K562 (cell line): ENCODE measurements at regions not wholly inside any gene's neighbourhood (a gene's known extent, or its start where the extent isn't known, plus 50 kb on each side); places are given as distances from the start of the nearest gene placed in this dataset.
A peak's percentile ranks its signal among the peaks of the same experiment; 100 is the strongest.

Experiments
- FOSL1 ChIP-seq: fragments of 200-800 bp; sonication (Bioruptor generic); conservative IDR thresholded peaks from 2 replicates; pipeline ENCODE4 v1.6.1; 2016; ENCODE audit warnings: missing genetic modification characterization, missing compliant biosample characterization
- MCM5 ChIP-seq: fragments of 450-650 bp; IDR thresholded peaks from 2 replicates; pipeline ENCODE4 v1.6.1; 2016; ENCODE audit warnings: low read depth
- MEF2D ChIP-seq: conservative IDR thresholded peaks from 2 replicates; pipeline ENCODE4 v1.6.1; 2016; ENCODE audit warnings: low read depth, missing genetic modification characterization, missing compliant biosample characterization
- SMARCA4 ChIP-seq: fragments of 450-650 bp; IDR thresholded peaks from 2 replicates; pipeline ENCODE4 v1.6.1; 2016
- ZNF143 ChIP-seq: sonication (generic); formaldehyde crosslinking; IDR thresholded peaks from 2 replicates; pipeline ENCODE4 v1.9.0; 2022; ENCODE audit warnings: mild to moderate bottlenecking, missing genetic modification reagents
- ZNF280A ChIP-seq: fragments of 450-650 bp; IDR thresholded peaks from 2 replicates; pipeline ENCODE4 v1.6.1; 2018; ENCODE audit warnings: mild to moderate bottlenecking, low read depth; ENCODE audit not compliant: partially characterized antibody
- ZNF354B ChIP-seq: fragments of 250-450 bp; sonication (Bioruptor Pico); IDR thresholded peaks from 2 replicates; pipeline ENCODE4 v1.4.0; 2020
- ZNF77 ChIP-seq: fragments of 250-450 bp; sonication (Bioruptor Pico); IDR thresholded peaks from 2 replicates; pipeline ENCODE4 v1.5.0; 2020
- TF ChIP-seq, protein P1 (sequence below): fragments of 250-450 bp; sonication (Bioruptor Pico); IDR thresholded peaks from 2 replicates; pipeline ENCODE4 v1.8.0; 2022; ENCODE audit warnings: inconsistent platforms, mild to moderate bottlenecking, moderate library complexity, borderline replicate concordance
- TF ChIP-seq, protein P2 (sequence below): fragments of 150-350 bp; IDR thresholded peaks from 2 replicates; pipeline ENCODE4 v1.6.1; 2014; ENCODE audit warnings: low read depth, mild to moderate bottlenecking, low read length, borderline replicate concordance
- TF ChIP-seq, protein P3 (sequence below): sonication (generic); IDR thresholded peaks from 2 replicates; pipeline ENCODE4 v1.6.1; 2016

DNA sequence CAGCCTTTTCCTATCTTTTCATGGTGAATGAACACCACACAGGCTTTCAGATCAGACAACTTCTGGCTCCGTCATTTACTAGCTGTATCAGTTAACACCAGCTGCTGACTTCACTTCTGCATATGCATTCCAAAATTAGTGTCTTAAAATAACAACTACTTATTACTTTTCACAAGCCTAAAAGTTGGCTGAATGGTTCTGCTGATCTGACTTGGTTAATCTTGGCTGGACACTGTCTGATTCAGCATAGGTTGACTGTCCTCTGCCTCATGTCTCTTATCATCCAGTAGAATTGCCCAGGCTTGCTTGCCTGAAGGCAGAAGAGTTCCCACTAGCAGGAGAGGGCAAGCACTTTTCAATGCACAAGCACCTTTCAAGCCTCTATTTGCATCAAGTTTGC is 72.7 kb downstream of the MARCHF4 start (continued):
- TF ChIP-seq, protein P1, sequence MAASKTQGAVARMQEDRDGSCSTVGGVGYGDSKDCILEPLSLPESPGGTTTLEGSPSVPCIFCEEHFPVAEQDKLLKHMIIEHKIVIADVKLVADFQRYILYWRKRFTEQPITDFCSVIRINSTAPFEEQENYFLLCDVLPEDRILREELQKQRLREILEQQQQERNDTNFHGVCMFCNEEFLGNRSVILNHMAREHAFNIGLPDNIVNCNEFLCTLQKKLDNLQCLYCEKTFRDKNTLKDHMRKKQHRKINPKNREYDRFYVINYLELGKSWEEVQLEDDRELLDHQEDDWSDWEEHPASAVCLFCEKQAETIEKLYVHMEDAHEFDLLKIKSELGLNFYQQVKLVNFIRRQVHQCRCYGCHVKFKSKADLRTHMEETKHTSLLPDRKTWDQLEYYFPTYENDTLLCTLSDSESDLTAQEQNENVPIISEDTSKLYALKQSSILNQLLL = no peak
- no peak for TF ChIP-seq ZNF77
- TF ChIP-seq SMARCA4 = no peak
- TF ChIP-seq MCM5 = no peak
- TF ChIP-seq, protein P2, sequence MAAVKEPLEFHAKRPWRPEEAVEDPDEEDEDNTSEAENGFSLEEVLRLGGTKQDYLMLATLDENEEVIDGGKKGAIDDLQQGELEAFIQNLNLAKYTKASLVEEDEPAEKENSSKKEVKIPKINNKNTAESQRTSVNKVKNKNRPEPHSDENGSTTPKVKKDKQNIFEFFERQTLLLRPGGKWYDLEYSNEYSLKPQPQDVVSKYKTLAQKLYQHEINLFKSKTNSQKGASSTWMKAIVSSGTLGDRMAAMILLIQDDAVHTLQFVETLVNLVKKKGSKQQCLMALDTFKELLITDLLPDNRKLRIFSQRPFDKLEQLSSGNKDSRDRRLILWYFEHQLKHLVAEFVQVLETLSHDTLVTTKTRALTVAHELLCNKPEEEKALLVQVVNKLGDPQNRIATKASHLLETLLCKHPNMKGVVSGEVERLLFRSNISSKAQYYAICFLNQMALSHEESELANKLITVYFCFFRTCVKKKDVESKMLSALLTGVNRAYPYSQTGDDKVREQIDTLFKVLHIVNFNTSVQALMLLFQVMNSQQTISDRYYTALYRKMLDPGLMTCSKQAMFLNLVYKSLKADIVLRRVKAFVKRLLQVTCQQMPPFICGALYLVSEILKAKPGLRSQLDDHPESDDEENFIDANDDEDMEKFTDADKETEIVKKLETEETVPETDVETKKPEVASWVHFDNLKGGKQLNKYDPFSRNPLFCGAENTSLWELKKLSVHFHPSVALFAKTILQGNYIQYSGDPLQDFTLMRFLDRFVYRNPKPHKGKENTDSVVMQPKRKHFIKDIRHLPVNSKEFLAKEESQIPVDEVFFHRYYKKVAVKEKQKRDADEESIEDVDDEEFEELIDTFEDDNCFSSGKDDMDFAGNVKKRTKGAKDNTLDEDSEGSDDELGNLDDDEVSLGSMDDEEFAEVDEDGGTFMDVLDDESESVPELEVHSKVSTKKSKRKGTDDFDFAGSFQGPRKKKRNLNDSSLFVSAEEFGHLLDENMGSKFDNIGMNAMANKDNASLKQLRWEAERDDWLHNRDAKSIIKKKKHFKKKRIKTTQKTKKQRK = no peak
- no peak for TF ChIP-seq ZNF354B (CRISPR knock-in tag)
- no peak for TF ChIP-seq ZNF280A
- TF ChIP-seq, protein P3, sequence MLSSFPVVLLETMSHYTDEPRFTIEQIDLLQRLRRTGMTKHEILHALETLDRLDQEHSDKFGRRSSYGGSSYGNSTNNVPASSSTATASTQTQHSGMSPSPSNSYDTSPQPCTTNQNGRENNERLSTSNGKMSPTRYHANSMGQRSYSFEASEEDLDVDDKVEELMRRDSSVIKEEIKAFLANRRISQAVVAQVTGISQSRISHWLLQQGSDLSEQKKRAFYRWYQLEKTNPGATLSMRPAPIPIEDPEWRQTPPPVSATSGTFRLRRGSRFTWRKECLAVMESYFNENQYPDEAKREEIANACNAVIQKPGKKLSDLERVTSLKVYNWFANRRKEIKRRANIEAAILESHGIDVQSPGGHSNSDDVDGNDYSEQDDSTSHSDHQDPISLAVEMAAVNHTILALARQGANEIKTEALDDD = peak; percentile 84
- peak; percentile 58 for TF ChIP-seq FOSL1 (tag)
- TF ChIP-seq MEF2D = peak; percentile 58; the same call in 1 of the 2 replicates
- TF ChIP-seq ZNF143 (CRISPR knock-in tag) = no peak
